HG02571 (cell line): ENCODE measurements at regions not wholly inside any gene's neighbourhood (a gene's known extent, or its start where the extent isn't known, plus 50 kb on each side); places are given as distances from the start of the nearest gene placed in this dataset.

Experiments
- ATAC-seq: cut with Tn5 transposase; IDR thresholded peaks from one replicate; pipeline ENCODE4 v1.9.1; 2021; ENCODE audit warnings: mild to moderate bottlenecking, moderate library complexity; ENCODE audit not compliant: unreplicated experiment

DNA sequence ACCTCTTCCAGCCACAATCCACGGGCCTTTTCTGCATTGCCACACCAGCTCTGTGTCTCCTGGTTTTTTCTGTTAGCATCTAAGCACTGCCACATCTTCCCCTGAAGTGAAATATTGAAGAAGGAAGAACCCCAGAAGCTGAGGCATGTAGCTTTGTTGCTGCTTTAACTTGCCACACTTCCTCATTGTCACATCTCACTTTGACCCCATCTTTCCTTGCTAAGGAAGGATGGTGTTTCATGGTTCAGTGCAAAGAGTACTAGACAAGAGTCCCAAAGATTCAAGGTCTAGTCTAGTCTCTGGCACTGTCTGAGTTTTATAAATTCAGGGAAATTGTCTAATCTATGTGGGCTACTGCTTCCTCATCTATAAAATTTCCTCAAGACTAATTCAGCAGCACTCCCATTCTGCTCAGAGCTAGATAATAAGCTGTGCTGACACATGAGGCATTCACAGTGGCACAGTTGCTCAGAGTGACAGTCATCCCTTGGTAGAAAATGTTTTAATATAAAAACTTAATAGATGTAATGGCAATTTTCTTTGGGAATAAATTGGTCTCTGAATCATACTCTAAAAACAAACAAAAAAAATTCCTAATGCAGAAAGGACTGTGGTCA, 483.0 kb upstream of the ID2 start:
- no peak for ATAC-seq

DNA sequence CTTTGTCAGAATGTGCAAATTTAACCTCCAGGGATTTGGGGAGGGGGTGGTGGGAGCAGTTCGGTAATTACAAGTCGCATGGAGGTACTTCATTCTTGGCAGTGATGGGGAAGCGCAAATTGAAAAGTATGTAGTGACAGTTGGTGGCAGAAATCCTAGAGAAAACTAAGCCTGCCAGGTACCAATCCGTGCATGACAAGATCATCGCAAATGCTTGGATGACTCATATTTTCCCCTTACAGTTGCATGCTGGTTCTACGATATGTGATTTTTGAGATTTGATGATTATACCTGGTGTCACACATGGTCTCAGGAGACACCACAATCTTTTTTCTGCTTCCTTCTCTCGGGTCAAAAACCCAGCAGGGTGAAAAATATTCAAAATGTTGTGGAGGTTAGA, 479.7 kb upstream of the ID2 start:
- no peak for ATAC-seq

DNA sequence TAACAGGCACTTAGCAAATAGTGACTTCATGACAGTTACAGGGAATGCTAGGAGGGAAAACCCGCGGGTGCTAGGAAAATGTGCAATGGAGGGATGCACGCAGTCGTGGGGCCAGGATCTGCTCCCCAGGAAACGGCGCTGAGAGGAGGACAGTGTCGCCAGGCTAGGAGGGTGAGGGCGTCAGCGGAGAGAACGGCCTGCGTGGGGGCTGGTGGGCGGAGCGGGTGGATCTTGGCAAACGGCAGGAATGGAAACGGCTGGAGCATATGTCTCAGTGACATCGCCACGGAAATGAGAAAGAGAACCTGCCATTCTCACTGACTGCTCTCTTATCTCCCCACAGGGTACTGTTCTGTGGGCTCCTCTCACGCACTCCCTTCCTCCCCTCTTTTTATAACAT, 478.5 kb upstream of the ID2 start:
- ATAC-seq = no peak

DNA sequence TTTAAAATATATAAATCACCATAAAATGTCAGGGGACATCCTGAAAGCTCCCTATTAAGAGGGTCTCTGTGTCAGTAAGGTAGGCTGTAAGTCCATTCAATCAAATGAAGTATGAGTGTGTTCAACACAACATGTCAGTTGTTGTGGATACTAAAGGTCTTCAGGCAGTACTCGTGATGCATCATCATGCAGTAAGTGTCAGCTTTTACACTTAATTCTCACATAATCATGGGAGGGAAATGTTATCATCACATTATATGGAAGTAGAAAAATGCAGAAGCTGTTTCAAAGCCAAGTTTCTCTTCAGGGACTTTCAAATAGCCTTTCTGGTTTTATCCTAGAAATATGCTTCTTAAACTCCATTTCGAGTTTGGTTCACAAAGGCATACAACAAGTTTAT, 477.1 kb upstream of the ID2 start:
- ATAC-seq = no peak

DNA sequence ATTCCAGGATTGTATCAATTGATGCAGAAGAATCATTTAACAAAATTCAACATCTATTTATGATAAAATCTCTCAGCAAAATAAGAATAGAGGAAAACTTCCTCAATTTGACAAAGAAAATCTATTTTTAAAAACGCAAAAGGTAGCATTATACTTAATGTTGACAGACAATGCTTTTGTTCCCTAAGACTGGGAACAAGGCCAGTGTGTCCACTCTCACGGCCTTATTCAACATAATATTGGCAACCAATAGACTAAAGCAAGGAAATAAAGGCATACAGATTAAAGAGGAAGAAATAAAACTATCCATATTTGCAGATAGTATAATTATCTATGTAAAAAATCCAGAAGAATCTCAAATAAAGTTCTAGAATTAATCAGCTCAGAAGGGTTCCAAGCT, 472.4 kb upstream of the ID2 start:
- ATAC-seq = no peak

DNA sequence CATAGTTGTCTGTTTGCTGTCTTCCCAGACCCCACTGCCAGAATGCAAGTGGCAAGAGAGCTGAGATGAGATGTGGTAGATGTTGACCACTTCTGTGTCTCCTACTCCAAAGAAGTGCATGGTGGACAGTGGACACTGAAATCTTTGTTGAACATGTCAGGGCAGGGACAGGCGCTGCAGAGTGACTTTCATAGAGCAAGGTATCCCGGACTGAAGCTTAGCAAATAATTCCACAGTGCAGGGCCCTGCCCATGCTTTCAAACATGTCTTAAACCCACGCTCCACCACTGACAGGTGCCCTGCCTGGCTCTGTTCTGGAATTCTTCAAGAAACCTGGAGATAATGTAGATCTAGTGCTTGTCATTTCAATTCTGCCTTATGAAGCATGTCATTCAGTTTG, 470.5 kb upstream of the ID2 start:
- ATAC-seq = no peak

DNA sequence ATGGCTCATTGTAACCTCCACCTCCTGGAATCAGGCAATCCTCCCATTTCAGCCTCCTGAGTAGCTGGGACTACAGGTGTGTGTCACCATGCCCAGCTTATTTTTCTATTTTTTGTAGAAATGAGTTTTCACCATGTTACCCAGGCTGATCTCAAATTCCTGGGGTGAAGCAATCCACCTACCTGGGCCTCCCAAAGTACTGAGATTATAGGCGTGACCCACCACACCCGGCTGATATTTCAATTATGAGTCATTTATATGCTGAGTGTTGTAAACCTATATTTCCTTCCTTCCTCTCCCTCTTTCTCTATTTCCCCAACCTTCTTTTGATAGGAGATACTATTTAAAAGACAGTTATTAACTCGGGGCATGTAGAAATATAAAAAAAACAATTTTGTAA, 469.6 kb upstream of the ID2 start:
- no peak for ATAC-seq

DNA sequence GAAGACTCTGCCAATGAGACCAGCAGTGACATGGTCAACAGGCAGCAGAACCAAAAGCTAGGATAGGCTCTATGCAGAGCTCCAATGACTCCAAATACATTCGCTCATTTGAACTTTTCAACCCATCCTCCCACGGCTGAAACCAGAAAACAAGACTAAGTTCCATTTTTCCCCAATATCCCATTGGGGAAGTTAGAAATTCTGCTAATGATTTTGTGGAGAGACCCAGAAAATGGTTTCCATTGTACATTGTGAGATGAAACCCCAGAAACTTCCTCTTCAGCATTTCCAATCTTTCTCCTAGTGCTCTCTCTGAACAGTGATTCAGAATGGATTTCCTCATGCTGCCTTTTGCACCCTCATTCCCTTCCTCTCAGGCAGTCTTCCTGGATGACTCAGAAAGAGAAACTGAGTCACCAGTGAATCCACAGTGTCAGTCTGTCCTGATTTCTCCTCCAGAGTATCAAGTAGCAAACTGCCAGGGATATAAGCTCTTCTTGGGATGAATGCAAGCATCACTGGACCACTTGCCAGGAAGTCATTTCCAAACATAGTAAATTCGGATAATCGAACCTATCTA, 467.7 kb upstream of the ID2 start:
- ATAC-seq = no peak

DNA sequence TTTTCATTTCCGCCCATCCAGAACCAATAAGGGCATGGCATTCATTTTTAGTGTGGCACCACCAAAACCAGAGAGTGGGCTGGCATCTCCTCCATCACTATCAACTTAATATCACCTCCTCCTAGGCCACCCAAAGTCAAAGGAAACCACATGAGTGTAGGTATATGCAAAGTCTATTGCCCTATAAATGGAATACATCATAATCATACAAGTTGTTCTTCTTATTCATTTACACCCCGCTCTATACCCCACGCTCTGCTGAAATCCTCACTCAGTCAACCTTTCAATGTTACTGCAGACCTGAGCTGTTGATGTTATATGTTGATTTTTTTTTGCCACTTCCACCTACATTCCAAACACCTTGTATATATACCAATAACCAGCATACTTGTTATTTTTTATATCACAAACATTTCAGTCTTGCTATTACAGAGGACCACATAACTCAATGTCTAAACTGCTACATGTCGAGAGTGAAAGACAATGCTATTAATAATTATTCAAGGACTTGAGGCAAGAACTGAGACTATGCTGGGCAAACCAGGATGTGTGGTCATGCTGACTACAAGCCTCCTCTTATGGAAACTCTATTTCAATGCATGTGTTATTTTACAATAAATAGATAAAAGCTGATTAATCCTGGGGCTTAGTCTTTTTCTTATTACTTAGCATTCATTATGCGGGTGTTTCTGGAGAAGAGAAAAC, 466.5 kb upstream of the ID2 start:
- no peak for ATAC-seq

DNA sequence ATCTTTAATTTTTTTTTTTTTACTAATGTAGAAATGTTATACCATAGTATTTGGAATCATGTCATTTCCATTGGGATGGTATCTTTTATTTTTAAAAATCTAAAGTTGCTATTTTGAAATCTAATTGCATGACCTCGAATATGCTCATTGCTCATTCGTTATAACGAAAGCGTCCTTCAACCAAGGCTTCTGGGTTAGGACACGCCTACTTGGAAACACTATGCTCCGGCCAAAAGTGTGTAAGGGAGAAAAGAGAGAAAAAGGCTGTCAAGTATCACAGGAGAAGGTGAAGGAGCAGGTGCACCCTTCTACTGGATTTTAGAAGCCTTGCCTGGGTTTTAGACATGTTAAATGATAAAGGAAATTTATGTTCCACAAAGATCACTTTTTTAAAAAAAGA, 465.9 kb upstream of the ID2 start:
- no peak for ATAC-seq

DNA sequence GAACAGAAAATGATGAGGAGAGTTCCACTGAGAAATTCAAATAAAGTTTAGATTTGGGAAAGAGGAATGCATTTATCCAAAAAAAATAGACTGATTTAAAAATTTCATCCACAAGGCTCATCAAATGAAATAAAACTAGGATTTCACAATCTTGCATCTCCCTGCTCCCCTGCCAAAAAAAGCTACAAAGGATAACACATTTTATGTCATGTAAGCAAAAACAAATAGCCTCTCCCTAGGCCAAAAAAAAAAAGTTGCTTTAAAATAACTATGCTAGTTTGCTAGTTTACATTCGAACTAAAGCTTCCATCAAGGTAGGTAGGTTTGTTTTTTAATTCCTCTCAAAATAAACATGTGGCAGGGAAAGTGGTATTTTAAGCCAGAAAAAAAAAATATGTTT, 465.5 kb upstream of the ID2 start:
- no peak for ATAC-seq

DNA sequence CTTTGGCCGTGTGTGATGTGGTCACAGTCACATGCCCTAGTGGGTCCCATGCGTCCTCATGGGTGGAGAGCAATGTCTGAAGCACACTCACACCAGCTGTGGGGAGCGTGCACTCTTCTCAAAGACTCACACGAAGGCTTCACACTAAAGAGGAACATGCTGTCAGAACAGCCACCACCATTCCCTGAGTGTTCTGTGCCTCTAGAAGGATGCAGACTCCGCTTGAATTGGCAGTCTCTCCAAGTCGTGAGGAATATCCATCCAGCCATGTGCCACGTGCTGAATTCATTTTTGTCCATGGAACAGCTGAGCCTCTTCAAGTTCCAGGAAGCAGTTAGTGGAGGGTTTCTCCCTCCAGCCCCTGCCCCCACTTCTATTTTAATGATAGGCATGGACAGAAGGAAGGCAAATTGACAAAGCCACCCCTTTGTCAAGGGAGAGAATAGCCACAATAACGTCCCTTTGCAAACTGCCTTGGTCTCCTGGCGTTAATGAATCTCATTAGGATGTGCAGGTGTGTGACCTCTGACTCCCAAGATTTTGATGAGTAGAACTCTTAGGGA, 464.3 kb upstream of the ID2 start:
- ATAC-seq = no peak

DNA sequence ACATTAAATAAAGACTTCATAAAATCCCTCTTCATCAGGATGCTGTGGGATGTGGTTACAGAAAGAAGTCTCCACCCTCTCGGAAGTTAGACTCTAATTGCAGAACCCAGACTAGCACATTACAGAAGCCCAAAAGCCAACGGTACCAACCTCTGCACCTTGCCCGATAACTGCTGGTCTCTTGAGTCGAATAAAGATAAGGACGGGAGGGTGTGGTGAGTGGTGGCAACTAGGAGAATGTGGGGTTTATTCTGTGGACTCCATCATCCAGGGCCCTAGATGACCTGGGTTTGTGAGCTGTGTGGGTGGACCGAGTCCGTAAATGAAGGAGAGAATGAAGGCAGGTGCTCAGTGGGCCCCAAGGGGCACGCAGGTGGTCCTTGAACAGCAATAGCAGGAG, 462.8 kb upstream of the ID2 start:
- ATAC-seq = no peak

DNA sequence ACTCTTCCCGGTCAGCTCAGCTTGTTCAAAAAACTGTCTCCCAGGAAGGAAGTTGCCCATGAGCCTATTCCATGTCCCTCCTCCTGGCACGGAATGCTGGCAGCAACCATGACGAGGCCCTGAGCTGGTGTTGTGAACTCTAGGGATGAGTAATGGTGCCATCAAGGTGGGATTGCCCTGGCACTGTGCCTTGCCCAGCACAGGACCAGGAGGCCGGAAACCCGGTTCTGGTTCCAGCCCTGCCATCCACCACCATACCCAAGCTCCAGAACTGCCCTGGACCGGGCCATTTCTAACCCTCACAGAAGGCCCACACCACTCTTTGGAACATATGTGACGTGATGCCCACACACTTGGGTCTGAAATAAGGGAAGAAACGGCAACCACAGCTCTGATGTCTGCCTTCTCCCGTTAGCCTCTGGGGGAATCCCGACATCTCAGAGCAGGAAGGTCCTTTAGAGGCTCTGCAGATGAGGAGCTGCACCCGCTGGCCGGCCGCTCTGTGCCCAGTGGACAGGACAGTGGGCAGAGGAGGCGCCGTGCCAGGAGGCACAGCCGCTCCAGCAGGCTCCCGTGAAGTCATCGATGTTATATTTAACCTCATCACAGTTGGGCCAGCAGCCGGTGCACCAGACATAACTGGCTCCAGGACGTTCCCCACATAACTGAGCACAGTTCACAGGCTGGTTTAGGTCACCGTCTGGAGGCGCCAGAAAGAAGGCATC, 462.1 kb upstream of the ID2 start:
- no peak for ATAC-seq

DNA sequence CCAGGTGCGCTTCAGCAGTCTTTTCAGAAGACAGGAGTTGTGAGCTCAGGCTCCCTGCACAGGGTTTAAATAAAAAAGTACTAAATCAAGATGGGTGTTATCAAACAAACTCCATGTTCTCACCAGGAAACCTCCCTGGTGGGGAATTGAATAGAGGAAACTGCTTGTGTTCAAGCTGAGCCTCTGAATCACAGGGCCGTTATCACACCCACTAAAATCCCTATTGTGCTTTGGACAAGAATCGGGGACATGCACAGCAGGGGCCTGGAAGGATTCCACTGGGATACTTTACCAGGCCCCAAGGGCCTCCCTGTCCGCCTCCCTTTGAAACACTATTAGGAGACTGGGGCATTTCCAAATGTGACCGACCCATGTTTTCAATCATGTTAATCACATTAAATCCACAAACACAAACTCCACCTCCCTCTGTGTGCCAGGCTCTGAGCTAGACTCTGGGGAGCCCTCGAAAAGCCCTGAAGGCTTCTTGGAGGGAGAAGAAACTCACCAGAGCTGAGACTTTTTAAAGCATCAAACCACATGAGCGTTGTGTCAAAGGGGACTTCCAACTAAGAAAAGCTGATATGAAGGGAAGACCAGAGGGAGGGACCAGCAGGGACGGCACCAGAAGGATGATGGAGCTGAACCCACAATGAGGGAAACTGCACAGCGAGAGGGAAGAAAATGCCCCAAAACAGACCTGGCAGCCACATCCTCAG, 458.7 kb upstream of the ID2 start:
- ATAC-seq = no peak

DNA sequence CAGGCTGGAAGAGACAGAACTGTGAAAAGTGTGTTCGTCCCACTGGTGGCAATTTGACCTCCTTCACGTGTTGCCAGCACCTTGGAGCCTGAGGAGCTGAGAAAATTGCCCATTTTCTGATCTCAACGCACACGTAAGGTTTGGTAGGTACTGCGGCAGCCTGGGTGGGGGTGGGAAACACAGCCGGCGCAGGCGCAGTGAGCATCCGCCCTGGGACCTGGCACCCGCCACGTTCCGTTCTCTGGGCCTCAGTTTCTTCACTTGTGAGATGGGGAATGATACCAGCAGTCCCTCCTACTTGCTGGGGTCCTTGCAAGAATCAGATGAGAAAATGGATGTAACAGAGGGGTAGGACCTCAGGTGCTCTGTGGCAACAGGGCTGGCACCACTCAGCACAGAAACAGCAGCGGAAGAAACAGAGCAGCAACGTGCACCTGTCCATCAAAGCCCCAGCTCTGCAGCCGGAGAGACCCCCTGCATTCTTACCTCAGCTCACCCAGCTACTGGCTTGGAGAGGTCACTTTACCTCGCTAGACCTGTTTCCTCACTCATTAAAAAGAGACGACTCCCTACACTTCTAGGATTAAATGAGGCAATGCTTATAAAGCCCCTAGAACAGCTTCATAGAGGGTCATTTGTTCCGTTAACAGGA, 458.0 kb upstream of the ID2 start:
- no peak for ATAC-seq

DNA sequence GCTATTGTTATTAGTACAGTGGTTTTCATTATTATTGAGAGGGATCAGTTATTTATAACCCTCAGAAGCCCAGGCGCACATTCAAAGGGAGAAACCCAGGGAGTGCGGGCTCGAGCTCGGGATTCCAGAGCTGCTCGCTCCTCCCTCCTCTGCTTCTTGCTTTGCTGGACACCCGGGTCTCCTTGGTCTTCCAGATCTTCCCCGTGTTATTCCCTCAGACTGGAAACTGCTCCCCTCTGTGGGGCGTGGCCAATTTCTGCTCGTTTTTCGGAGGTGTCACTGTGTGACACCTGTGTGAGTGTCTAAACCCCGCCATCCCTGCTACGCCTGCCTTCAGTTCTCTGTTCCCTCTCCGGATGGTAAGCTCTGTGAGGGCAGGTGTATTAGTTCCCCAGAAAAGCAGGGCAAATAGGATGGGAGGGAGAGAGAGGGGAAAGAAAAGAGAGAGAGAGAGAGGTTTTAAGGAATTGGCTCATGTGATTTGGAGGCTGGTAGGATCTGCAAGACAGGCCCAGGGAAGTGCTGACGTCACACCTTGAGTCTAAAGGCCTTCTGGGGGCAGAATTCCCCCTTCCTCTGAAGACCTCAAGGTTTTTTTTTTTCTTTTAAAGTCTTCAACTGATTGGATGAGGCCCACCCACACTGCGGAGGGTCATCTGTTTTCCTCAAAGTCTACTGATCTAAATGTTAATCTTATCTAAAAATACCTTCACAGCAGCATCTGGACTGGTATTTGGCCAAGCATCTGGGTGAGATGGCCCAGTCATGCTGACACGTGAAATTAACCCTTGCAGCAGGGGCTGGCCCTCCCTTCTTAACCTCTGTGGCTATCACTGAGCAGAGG, 457.3 kb upstream of the ID2 start:
- no peak for ATAC-seq

DNA sequence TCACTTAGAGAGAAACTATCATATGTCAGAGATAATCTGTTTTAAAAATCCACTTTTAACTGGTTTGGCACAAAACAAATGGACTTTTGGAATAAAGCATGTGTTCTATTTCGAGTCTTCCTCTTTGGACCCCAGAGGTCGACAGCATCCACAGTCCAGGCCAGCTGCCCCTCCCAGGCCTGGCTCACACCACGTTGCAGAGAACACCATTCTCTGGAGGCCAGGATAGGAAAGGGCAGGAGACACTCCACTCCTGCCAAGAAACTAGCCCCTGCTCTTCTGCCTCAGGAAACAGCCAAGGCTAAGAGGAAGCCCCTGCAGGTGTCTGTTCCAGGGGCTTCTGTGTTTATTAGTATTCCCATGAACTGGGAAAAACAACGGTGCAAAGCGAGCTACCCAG, 456.6 kb upstream of the ID2 start:
- ATAC-seq = no peak

DNA sequence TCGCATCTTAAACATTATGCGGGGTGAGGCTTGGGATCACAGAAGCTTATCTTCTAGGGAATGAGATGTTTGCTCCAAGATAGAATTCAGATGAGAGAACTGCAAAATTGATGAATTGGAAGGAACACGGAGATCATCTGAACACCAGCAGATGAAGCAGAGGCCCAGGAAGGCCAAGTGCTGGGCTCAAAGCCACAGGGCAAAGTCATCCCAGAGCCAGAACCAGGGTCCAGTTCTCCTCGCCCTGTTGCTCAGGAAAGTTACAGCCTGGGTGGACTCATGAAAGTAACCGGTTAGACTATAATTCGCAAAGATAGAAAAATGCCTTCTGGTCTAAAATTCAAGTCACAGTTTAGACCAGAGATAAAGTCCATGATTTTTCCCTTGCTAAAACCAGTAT, 456.1 kb upstream of the ID2 start:
- no peak for ATAC-seq

DNA sequence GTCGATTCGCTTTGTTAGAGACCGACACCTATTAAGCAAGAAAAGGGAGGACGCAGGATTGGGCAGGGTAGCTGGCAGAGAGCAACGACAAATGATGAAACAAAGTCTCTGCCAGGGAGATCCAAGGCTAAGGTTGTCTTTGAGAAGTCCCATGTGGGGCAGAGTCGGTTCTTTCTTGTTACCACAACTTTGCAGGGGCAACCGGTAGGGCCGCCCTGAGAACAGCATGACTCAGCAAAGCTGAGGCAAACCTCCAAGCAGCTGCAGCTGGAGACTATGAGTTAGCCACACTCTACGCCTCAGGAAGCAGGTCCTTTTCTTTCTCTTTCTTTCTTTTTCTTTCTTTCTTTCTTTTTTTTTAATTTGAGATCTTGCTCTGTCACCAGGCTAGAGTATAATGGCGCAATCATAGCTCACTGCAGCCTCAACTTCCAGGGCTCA, 452.3 kb upstream of the ID2 start:
- ATAC-seq = peak; percentile 67
